T1000 (cell line): ENCODE measurements at regions not wholly inside any gene's neighbourhood (a gene's known extent, or its start where the extent isn't known, plus 50 kb on each side); places are given as distances from the start of the nearest gene placed in this dataset.
"Not testable (repeated sequence)": the region's sequence is repeated elsewhere in the genome, so short reads cannot be mapped to it uniquely, and the experiment has no call there.

Experiments used
- DNase-seq: peaks from one replicate; lab custom pipeline; 2025; ENCODE audit warnings: mixed read lengths; lab: John Stamatoyannopoulos, UW

- no peak for DNase-seq
These were observed 261.4 kb upstream of the MEX3C start for GRCh38 chr18:51458861-51459260.

- no peak for DNase-seq
These were observed 264.5 kb upstream of the MEX3C start for GRCh38 chr18:51461956-51462355.

- DNase-seq: no peak
These were observed 266.1 kb upstream of the MEX3C start for GRCh38 chr18:51463483-51464136.

- DNase-seq: no peak
These were observed 281.4 kb upstream of the MEX3C start for GRCh38 chr18:51478908-51479307.

- DNase-seq: no peak
These were observed 282.3 kb upstream of the MEX3C start for GRCh38 chr18:51479736-51480135.

- DNase-seq: no peak
These were observed 283.2 kb upstream of the MEX3C start for GRCh38 chr18:51480407-51481261.

- DNase-seq: no peak
These were observed 289.4 kb upstream of the MEX3C start for GRCh38 chr18:51486735-51487366.

- DNase-seq: no peak
These were observed 292.9 kb upstream of the MEX3C start for GRCh38 chr18:51490417-51490816.

- DNase-seq: no peak
These were observed 293.4 kb upstream of the MEX3C start for GRCh38 chr18:51490860-51491259.

GRCh38 chr18:51491678-51492372 lies 294.3 kb upstream of the MEX3C start:
- no peak for DNase-seq

GRCh38 chr18:51498085-51498855 lies 300.8 kb upstream of the MEX3C start:
- no peak for DNase-seq

GRCh38 chr18:51503351-51503750 lies 305.9 kb upstream of the MEX3C start:
- DNase-seq: no peak

- DNase-seq: no peak
These were observed 309.3 kb upstream of the MEX3C start for GRCh38 chr18:51506811-51507210.

- DNase-seq: not testable (repeated sequence)
These were observed 310.9 kb upstream of the MEX3C start for GRCh38 chr18:51508410-51508809.

- no peak for DNase-seq
These were observed 312.5 kb upstream of the MEX3C start for GRCh38 chr18:51510020-51510419.

- no peak for DNase-seq
These were observed 316.0 kb upstream of the MEX3C start for GRCh38 chr18:51513517-51513916.

GRCh38 chr18:51514128-51514527 lies 316.6 kb upstream of the MEX3C start:
- DNase-seq: no peak

- no peak for DNase-seq
These were observed 319.1 kb upstream of the MEX3C start for GRCh38 chr18:51516478-51517038.

GRCh38 chr18:51519571-51519970 lies 322.1 kb upstream of the MEX3C start:
- DNase-seq: no peak

- DNase-seq: no peak
These were observed 323.2 kb upstream of the MEX3C start for GRCh38 chr18:51520676-51521180.

- DNase-seq: no peak
These were observed 324.9 kb upstream of the MEX3C start for GRCh38 chr18:51522338-51522737.
